Neural cell (in vitro differentiated cells): ENCODE measurements at regions not wholly inside any gene's neighbourhood (a gene's known extent, or its start where the extent isn't known, plus 50 kb on each side); places are given as distances from the start of the nearest gene placed in this dataset.

Source experiments
- EP300 ChIP-seq: fragments of 450-650 bp; conservative IDR thresholded peaks from 2 replicates; pipeline ENCODE4 v1.6.1; 2014; ENCODE audit warnings: antibody characterized with exemption, mild to moderate bottlenecking, moderate library complexity; ENCODE audit not compliant: poor library complexity, severe bottlenecking
- EZH2 ChIP-seq: fragments of 200-600, 300-800 bp; shearing (Covaris generic), sonication (generic); IDR thresholded peaks from 2 replicates; pipeline ENCODE4 v1.6.1; 2014; ENCODE audit warnings: antibody characterized with exemption, low read length, borderline replicate concordance, mild to moderate bottlenecking; ENCODE audit not compliant: insufficient read depth, poor library complexity, severe bottlenecking
- MXI1 ChIP-seq: fragments of 450-650 bp; conservative IDR thresholded peaks from 2 replicates; pipeline ENCODE4 v1.6.1; 2014; ENCODE audit warnings: antibody characterized with exemption, mild to moderate bottlenecking; ENCODE audit not compliant: poor library complexity, severe bottlenecking
- POLR2AphosphoS5 ChIP-seq: IDR thresholded peaks from 2 replicates; pipeline ENCODE4 v1.6.1; 2012
- RAD21 ChIP-seq: fragments of 450-650 bp; conservative IDR thresholded peaks from 2 replicates; pipeline ENCODE4 v1.6.1; 2014; ENCODE audit warnings: antibody characterized with exemption, mild to moderate bottlenecking, moderate library complexity
- SMC3 ChIP-seq: fragments of 450-650 bp; conservative IDR thresholded peaks from 2 replicates; pipeline ENCODE4 v1.6.1; 2014; ENCODE audit warnings: antibody characterized with exemption, mild to moderate bottlenecking, moderate library complexity; ENCODE audit not compliant: poor library complexity
- TAF1 ChIP-seq: IDR thresholded peaks from 2 replicates; pipeline ENCODE4 v1.6.1; 2012; ENCODE audit warnings: low read depth
- TF ChIP-seq, protein P1 (sequence below): fragments of 450-650 bp; IDR thresholded peaks from 2 replicates; pipeline ENCODE4 v1.5.1; 2014; ENCODE audit warnings: antibody characterized with exemption, mild to moderate bottlenecking, moderate library complexity; ENCODE audit not compliant: poor library complexity, severe bottlenecking
- TF ChIP-seq, protein P2 (sequence below): IDR thresholded peaks from 2 replicates; pipeline ENCODE4 v1.6.1; 2012; ENCODE audit warnings: borderline replicate concordance

DNA sequence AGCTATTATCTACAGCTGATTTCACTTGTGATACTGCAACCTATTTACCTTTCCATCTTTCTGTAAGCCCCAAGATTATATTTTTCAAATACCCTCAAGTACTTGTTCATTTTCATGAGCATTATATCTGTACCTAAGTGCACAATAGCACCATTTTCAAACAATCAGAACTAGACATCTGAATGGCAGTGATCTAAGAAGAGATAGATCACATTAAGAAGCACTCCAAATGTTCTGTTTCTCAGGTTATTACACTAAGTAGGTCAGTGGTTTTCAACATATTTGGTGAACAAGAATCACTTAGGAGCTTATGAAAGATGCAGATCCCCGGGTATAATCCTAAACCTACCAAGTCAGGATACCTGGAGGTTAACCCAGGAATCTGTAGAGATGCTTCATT lies 872.7 kb downstream of the DCDC2C start:
- TF ChIP-seq EZH2 (no peak), POLR2AphosphoS5 (peak; percentile 66), RAD21 (no peak), SMC3 (peak; percentile 30), TAF1 (no peak), EP300 (peak; percentile 89), MXI1 (no peak)
- TF ChIP-seq, protein P1, sequence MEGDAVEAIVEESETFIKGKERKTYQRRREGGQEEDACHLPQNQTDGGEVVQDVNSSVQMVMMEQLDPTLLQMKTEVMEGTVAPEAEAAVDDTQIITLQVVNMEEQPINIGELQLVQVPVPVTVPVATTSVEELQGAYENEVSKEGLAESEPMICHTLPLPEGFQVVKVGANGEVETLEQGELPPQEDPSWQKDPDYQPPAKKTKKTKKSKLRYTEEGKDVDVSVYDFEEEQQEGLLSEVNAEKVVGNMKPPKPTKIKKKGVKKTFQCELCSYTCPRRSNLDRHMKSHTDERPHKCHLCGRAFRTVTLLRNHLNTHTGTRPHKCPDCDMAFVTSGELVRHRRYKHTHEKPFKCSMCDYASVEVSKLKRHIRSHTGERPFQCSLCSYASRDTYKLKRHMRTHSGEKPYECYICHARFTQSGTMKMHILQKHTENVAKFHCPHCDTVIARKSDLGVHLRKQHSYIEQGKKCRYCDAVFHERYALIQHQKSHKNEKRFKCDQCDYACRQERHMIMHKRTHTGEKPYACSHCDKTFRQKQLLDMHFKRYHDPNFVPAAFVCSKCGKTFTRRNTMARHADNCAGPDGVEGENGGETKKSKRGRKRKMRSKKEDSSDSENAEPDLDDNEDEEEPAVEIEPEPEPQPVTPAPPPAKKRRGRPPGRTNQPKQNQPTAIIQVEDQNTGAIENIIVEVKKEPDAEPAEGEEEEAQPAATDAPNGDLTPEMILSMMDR, result no peak
- TF ChIP-seq, protein P2, sequence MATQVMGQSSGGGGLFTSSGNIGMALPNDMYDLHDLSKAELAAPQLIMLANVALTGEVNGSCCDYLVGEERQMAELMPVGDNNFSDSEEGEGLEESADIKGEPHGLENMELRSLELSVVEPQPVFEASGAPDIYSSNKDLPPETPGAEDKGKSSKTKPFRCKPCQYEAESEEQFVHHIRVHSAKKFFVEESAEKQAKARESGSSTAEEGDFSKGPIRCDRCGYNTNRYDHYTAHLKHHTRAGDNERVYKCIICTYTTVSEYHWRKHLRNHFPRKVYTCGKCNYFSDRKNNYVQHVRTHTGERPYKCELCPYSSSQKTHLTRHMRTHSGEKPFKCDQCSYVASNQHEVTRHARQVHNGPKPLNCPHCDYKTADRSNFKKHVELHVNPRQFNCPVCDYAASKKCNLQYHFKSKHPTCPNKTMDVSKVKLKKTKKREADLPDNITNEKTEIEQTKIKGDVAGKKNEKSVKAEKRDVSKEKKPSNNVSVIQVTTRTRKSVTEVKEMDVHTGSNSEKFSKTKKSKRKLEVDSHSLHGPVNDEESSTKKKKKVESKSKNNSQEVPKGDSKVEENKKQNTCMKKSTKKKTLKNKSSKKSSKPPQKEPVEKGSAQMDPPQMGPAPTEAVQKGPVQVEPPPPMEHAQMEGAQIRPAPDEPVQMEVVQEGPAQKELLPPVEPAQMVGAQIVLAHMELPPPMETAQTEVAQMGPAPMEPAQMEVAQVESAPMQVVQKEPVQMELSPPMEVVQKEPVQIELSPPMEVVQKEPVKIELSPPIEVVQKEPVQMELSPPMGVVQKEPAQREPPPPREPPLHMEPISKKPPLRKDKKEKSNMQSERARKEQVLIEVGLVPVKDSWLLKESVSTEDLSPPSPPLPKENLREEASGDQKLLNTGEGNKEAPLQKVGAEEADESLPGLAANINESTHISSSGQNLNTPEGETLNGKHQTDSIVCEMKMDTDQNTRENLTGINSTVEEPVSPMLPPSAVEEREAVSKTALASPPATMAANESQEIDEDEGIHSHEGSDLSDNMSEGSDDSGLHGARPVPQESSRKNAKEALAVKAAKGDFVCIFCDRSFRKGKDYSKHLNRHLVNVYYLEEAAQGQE, result peak; percentile 36
